ENCODE measurements at regions not wholly inside any gene's neighbourhood (a gene's known extent, or its start where the extent isn't known, plus 50 kb on each side); places are given as distances from the start of the nearest gene placed in this dataset.

GRCh38 chr21:15431053-15431452, 298.7 kb upstream of the USP25 start:
- TF ChIP-seq, protein P1, sequence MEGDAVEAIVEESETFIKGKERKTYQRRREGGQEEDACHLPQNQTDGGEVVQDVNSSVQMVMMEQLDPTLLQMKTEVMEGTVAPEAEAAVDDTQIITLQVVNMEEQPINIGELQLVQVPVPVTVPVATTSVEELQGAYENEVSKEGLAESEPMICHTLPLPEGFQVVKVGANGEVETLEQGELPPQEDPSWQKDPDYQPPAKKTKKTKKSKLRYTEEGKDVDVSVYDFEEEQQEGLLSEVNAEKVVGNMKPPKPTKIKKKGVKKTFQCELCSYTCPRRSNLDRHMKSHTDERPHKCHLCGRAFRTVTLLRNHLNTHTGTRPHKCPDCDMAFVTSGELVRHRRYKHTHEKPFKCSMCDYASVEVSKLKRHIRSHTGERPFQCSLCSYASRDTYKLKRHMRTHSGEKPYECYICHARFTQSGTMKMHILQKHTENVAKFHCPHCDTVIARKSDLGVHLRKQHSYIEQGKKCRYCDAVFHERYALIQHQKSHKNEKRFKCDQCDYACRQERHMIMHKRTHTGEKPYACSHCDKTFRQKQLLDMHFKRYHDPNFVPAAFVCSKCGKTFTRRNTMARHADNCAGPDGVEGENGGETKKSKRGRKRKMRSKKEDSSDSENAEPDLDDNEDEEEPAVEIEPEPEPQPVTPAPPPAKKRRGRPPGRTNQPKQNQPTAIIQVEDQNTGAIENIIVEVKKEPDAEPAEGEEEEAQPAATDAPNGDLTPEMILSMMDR (IDR thresholded peaks at IDR 0.05; ENCODE audit: extremely low read depth, missing control alignments): no peak
- no peak for DNase-seq (ENCODE audit: low spot score)

- TF ChIP-seq, protein P1 (IDR thresholded peaks at IDR 0.05; ENCODE audit: extremely low read depth, missing control alignments): no peak
- no peak for DNase-seq (ENCODE audit: low spot score)
Observed at GRCh38 chr21:15433091-15433490, 296.7 kb upstream of the USP25 start.

DNA sequence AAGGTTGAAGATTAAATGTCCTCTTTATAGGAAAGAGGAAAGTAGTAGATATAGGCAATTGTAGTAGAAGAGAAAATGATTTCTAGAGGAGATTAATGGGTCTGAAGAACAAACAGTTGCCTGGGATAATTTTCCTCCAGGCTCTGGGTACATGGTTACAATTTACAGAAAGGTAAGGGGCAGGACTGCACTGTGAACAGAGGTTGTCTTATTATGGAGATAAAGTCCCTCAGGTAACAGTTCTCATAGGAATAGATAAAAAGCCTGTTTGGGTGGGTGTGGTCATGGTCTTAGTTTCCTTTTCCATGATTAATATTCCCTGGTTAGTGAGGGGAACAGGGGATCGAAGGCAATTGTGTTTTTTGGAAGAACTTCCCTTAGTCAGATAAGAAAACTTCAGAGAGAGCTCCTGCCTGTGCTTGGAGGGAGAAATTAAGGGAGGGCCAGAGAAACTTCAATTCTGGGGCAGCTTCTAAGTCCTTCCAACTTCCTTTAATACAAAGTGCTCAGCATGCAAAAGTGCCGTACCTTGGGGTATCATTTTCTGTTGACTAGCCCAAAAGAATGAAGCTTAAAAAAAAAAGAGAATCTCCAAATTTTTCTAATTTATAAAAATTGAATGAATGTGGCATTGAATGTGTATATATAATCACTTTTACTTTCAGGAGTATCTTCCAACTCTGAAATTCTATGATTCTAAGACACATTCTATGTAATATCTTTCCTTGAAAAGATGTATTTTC, 295.4 kb upstream of the USP25 start:
- DNase-seq (ENCODE audit: low spot score): no peak
- TF ChIP-seq, protein P1 (IDR thresholded peaks at IDR 0.05; ENCODE audit: extremely low read depth, missing control alignments): no peak

- TF ChIP-seq, protein P1 (IDR thresholded peaks at IDR 0.05; ENCODE audit: extremely low read depth, missing control alignments): no peak
- DNase-seq (ENCODE audit: low spot score): no peak
Observed at GRCh38 chr21:15436031-15436430, 293.8 kb upstream of the USP25 start.

DNA sequence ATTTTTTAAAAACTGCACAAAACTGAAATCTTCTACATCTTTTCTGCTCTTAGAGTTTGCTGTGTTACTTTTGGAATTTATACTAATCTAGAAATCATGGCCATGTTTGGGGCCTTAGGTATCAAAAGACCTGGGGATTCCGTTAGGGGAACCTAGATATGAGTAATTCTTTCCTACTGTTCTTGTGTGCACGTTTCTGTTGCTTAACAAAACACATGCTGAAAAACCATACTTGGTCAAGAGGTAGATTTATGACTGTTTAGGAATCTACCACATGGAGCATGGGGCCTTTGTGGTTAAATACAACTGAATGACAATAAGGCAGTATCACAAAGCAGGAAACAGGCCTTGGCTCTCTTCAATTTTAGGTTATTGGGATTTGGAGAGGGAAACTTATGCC, 291.9 kb upstream of the USP25 start:
- peak; percentile 21 for DNase-seq (ENCODE audit: low spot score)
- TF ChIP-seq, protein P1 (IDR thresholded peaks at IDR 0.05; ENCODE audit: extremely low read depth, missing control alignments): no peak

DNA sequence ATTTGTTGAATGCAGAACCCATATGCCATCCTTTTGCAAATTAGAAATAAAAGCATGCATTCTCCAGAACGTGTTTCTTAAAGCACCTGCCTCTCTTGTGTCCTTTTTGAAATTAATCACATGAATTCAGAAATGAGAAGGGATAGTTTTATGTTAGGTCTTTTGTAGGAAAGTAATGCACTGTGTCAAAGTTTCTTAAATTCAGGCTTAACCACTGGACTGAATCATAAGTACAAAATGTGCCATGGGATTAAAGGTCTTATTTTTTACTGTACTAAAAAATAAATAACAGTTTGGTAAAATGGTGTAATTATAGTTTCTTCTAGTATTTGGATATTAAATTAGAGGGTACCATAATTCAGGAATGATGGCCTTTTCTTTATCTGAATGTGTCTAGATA, 290.1 kb upstream of the USP25 start:
- DNase-seq (ENCODE audit: low spot score): no peak
- TF ChIP-seq, protein P1 (IDR thresholded peaks at IDR 0.05; ENCODE audit: extremely low read depth, missing control alignments): no peak

- TF ChIP-seq, protein P1 (IDR thresholded peaks at IDR 0.05; ENCODE audit: extremely low read depth, missing control alignments): no peak
- no peak for DNase-seq (ENCODE audit: low spot score)
Observed at GRCh38 chr21:15441060-15441493, 288.7 kb upstream of the USP25 start.

All from GM20000 (cell line).